HG03159 (cell line): ENCODE measurements at regions not wholly inside any gene's neighbourhood (a gene's known extent, or its start where the extent isn't known, plus 50 kb on each side); places are given as distances from the start of the nearest gene placed in this dataset.

Source experiments
- ATAC-seq: cut with Tn5 transposase; IDR thresholded peaks from one replicate; pipeline ENCODE4 v1.9.1; 2021; ENCODE audit warnings: mild to moderate bottlenecking, moderate library complexity; ENCODE audit not compliant: unreplicated experiment

DNA sequence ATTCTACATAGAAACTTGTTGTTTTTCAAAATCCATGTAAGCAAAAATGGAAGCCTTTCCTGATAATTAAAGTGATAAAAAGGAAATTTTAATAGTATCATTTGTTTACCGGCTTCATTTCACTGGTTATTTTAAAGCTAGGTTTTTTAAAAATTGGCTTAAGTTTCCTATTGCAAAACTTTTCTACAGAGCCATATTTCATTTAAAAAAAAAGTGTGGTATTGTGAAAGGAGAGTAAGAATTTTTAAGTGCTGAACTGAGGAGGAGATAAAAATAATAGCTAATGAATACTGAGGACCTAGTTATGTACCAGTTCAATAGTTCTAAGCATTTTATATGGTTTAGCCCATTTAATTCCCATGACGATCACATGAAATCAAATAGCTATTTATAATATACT lies 172.2 kb upstream of the COL1A2 start:
- no peak for ATAC-seq

DNA sequence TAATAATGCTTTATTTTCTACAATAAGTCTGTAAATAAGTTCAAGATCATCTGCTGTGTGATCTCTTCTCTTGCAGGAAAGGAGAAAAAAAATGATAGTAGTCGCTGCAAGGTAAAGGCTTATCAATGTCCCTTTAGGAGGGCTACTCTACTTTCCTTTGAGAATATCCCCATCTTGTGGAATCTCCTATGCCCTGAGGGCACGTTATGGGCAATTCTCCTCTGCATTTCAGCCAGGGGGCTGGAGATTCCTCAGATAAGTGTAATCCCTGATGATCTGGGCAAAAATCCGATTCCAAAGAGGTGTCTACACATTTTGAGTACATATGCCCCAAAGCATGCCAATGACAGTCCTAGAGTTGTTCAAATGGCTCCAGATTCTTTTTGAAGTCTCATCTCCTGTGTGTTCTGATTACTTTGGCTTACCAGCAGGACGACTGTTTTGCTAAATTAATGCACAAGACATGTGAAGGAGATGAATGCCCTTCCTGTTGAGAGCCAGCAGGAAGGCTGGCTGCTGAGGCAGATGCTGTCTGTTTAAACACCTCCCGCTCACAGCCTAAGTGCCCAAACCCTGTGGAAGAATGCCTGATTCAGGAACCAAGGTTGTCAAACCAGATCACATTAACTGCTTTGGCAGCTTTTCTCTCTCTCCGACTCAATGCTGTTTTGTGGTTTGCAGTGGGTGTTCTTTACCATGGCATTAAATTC lies 171.2 kb upstream of the COL1A2 start:
- no peak for ATAC-seq

DNA sequence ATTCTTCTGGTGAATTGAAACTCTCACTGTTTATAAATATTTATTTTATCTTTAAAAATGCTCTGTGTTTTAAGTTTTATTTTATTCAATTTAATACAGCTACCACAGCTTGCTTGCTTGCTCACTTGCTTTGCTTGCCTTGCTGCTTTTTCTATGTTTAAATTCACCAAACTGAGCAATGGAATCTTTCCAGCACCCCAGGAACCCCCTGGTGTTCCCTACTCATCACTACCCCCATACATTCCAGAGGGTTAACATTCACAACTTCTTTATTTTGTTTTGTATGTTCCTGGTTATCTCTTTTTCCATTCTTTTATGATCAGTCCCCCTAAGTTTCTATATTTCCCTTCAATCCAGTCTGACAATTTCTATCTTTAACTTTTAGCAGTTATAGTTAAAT lies 166.5 kb upstream of the COL1A2 start:
- ATAC-seq, result no peak

DNA sequence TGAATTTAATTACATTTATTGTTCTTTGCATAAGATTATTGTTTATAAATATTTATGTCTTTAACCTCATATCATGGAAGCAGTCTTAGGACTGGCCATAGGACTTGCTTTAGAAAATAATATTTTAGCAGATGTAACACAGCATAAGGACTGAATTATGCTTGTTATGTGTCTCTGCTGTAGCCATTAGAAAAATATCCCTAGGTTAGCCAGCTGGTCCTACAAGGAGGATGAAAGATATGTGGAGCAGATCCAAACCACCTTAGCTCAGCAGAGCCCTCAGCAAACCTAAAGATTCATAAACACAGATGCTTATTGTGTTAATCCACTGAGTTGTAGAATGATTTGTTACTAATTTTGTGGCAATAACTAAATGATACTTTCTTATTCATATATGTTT lies 166.0 kb upstream of the COL1A2 start:
- no peak for ATAC-seq

DNA sequence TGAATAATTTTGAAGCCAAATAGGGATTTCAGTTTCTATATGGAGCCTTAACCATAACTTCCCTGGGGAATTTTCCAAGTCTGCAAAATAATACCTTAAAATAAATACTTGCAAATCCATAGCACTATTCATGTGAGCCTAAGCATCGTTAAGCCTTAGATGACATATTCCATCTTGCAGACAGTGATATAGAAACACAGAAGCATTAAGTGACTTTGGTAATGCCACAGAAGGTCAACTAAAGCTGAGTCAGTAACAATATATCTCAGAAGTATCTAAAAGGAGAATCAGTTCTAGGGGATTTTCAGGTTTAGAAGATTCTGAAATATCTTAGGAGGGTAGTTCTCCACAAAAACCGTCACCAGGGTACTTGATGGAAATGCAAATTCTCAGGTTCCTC lies 163.4 kb upstream of the COL1A2 start:
- ATAC-seq, result no peak

DNA sequence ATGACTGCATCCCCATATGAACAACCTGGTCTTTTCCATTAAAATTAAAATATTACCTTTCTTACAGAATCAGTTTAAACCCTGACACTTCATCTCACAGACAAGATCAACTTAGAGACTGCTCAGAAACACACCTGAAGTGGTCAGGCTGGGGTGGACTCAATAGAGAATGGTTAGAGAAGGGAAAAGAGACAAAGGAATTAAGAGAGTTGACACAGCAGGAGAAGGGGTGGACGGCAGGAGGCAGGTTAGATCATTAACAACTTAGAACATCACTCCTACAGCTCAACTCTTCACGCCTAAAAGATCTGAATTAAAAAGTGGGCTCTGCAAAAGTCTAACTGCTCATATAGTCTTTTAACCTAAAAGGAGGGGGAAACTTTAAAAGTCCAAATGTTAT lies 157.7 kb upstream of the COL1A2 start:
- ATAC-seq, result no peak

DNA sequence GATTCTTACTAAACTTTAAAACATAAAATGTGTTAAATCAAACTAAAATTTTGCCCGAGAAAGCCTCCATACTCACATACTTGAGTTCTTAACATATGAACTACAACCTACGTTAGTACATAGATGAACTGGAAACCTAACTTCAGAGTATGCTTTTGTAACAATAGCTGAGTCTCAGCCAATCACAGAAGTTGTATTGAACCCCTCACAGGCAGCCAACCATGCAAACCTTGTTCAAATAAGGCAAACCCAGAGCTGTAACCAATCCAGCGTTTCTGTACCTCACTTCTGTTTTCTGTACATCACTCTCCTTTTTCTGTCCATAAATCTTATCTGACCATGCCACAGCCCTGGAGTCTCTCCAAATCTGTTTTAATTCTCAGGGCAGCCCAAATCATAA lies 157.3 kb upstream of the COL1A2 start:
- ATAC-seq, result no peak

DNA sequence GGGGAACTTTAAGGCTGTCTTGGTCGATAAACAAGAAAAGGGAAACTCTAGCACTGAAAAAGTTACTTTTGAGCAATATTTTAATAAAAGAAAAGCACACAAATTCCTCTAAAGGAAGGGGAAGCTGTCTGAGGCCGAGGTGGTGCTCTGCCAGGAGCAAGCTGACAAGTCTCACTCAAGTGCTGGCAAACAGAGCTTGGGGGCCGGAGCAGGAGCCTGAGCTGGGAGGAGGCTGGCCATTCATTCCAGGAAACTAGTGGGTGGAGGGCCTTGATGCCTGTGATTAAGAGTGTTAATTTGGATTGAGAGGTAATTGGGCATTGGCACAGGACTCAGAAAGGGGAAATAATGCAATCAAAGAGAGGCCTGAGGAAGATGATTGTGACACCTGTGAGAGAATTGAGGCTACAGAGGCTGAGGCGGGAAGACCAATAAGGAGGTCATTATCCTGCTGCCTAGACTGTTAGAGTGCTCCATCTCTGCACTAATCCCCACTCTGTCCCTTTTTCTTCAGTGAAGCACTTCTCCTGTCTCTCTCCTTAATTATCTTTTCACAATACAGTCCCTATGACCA lies 154.9 kb upstream of the COL1A2 start:
- ATAC-seq, result no peak

DNA sequence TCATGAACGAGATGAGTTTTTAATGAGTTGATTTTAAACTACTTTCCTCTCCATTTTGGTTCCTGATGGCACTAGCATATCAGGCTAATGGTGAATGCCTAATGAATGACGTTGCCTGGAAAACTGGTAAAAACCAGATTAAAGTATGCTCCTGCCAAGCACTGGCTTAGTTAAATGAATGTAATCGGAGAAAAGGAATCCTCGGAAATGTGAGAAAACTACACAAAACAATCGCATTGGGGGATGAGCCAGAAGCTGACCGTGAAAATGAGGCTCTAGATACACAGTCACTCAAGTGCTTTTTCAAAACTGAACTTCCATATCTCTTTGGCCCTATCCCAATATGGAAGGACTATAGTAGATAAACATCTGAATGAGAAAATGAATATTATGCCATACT lies 153.8 kb upstream of the COL1A2 start:
- ATAC-seq, result no peak

DNA sequence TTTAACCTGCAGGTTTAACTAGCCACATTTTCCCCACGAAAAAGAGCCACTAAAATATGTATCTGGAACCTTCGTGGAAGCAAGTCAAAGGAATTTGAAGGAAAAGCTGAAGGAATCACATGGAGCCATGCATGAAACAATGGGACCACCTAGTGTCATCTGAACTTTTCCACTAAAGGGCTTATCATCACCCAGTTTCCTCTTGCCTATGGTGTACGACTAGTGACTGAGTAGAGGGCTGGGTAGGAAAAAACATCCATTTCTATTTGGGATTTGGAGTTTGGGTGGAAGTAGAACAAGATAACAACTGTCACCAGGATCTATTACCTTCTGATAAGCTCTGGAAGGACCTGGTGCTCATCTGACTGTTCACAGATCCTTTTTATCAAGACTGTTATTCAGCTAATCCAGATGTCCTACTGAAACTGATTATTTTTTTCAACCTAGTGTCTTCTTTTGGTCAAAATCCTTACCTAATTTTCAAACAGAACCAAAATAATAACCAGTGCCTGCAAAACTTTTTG lies 153.2 kb upstream of the COL1A2 start:
- no peak for ATAC-seq

DNA sequence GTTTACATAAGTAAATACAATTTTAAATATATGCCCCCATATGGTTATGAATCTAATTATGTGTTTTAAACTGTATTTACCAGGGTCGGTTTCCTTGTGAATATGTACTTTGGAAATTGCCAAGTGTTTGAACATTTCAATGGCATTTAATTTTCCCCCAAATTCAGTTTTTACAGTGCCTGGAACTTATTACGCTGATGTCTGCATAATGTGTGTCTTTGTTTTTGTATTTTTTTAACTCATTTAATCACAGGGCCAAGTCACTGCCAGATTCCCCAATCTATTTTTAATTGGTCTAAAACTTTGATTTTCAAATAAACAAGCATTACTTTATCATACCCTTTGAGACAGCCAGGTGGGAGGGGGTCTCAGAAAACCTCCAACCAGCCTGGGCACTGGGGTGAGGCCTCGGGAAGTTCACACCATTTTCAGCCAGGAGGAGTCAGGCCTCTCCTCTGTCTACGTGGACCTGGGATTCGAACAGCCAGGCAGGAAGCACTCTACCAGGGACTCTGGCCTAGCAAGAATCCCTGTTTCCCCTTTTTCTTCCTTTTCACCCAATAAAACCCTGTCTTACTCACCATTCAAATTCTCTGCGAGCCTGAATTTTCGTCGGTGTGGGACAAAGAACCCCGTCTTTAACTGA lies 151.5 kb upstream of the COL1A2 start:
- ATAC-seq, result no peak

DNA sequence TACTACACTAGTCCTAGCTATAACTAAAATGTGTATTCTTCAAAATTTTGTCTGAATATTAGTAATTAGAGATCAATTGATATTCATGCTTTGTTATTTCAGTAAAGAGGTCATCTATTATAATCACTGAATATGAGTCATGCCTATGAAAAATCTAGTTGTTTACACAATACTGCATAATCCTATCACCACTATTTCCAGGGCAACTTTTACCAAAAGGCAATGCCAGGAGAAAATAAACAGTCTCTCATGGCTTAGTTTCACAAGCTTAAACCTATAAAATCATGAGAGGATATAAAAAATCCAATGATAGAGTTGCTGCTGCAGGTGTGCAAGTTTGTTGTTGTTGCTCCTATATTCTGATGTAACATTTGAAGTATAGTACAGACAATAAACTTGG lies 149.9 kb upstream of the COL1A2 start:
- no peak for ATAC-seq

DNA sequence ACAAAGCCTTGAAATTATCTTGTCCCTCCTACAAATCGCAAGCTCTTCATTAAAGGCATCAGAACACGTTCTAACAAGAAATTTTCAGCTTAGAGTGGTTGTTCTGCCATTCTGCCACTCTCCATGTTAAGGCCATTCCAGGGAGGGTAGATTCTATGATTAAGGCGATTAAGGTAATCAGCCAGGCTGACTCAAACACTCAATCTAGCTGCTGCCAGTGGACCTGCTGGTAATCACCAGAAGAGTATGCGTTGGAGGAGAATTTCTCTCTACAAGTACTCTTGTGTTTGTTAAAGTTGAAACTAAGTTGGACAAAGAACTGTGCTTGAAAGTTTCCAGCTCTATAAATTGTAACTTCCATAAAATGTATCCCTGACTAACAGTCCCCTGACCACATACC lies 149.2 kb upstream of the COL1A2 start:
- no peak for ATAC-seq

DNA sequence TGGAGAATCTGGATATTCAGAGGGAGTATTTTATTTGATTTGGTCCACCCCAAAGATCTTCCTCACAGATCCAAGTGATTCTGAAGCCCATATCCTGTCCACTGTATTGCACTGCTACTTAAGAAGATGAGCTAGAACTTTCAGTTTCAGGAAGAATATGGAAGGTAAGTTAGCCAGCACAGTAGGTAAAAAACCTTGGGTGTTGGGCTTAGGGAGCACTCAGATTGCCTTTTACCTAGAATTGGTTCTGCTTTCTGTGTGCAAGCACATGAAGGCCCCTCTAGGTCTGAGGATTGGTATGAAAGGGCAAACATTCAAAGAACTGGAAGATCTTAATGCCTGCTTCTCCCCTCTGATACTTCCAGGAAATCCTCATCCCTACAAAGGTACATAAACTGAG lies 146.7 kb upstream of the COL1A2 start:
- ATAC-seq, result no peak

DNA sequence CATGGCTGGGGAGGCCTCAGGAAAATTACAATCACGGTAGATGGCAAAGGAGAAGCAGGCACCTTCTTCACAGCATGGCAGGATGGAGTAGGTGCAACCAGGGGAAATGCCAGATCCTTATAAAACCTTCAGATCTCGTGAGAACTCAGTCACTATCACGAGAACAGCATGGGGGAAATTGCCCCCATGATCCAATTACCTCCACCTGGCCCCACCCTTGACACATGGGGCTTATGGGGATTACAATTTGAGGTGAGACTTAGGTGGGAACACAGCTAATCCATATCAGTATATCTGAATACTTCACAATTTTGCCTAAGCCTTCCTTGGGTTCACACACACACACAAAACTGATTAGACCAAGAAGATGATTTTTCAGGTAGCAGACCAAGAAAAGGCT lies 145.1 kb upstream of the COL1A2 start:
- ATAC-seq, result no peak

DNA sequence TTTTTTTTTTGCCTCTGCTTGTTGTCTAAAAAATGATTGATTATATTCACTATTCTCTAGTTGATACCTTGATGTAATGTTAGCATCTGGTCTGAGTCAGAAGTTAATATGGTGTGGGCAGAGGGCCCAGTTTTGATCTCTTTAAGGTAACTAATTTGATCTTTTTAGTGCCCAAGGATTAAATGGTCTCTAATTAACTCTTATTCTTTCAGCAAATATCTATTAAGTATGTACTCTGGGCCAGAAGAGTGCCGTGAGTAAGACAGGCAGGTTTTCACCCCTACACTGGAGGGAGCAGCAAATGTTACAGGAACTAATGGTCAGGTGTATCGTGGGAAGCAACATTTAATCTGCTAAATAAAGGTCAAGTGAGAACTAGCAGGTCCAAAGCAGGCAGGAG lies 144.6 kb upstream of the COL1A2 start:
- ATAC-seq, result no peak

DNA sequence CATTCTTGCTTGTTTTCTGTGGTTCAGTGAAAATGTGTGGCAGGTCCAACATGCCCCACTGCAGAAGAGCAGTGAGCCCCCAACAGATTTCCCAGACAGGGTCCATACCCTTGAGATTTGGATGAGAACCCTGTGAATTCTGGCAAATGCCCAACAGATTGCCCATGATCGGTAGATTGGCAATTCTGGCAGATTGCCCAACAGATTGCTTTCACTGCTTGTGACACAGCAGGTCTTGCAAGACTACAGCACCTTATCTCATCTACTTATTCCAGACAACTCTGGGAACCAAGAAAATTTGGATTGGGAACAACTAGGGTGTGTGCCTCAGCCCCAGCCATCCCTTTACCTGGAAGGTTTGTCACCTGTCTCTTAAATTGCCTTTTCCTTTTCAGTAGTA lies 143.7 kb upstream of the COL1A2 start:
- ATAC-seq, result no peak

DNA sequence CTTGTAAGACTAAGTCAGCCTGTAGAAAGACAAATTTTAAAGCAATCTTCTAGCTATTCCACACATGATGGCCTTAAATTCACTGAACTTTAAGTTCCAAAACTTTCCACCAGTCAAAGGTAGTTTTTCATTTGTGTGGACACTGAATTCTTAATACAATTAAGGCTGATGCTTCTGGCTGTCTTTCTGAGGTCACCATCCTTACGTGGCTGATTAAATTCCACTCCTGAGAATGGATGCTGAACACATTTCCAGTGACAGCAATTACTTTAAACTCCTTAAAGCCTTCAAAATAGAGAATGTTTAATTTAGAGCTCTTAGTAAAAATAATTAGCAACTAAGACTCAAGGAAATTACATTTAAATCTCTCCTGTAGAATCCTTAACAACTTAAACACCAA lies 142.6 kb upstream of the COL1A2 start:
- no peak for ATAC-seq

DNA sequence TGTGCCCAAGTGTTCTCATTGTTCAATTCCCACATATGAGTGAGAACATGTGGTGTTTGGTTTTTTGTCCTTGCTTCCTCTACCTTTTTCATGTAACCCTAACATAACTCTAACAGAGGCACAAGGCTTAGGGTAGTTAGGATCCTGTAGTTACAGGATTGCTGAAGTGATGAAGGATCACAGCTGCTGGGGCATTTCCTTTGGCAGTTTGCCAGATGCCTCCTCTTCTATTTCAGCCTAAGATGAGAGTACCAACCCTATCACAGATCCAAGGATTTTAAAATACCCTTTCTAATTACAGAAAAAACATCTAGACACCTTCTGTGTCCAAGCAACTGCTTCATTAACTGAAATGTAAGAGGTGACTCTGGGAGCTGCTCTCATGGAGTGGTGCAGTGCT lies 141.7 kb upstream of the COL1A2 start:
- ATAC-seq, result no peak

DNA sequence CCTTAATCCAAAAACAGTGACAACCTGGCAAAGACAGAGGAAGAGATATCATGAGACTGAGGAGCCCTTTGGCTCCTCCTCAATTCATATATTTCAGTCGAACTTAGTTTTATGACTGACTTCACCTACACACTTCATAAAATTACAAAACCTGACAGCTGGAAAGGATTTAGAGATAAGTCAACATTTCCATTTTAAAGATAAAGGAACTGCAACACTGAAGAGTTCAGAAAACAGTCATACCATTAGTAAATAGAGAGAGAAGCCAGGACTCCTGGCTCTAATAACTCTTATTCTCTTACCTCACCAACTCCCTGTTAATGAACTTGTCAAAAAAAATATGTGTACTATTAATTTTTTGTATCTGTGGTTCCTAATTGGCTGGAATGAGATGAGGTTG lies 141.0 kb upstream of the COL1A2 start:
- ATAC-seq, result no peak

DNA sequence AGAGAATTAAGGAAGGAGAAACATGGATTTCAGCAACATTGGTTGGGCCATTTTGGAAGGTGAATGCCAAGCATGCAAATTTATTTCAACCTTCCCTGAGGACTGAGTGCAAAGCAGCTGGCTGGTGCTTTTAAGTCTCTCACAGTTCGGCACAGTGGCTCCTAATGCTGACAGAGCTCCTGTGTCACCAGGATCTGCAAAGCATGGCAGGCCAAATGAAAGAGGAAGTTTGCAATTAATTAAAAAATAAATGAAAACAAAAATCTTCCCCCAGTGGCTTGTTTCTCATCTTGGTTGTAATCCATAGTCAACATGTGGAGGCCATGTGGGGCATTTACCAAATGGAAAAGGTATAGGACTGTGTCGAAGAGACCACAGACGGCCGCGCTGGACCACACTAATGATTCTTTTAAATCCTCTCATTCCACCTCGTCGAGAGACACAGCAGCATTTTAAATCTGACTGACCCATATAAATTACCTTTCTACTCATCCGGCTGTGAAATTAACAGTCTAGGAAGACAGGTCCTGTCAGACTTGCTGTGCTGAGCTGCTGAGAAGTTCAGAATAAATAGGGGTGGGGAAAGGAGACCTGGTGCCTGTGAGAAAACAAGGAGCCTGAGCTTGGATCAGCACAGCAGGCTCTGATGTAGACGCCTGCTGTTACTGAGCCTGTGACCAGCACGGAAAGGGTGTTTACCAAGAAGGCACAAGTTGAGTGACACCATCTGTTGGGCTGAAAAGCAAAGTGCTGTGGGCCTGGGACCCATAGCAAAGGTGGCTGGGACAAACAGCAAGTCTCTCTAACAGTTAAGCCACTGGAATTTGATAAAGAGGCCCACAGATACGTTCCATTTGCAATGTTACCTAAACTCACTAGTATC lies 136.0 kb upstream of the COL1A2 start:
- ATAC-seq, result no peak
